ENCODE measurements at regions not wholly inside any gene's neighbourhood (a gene's known extent, or its start where the extent isn't known, plus 50 kb on each side); places are given as distances from the start of the nearest gene placed in this dataset.

DNA sequence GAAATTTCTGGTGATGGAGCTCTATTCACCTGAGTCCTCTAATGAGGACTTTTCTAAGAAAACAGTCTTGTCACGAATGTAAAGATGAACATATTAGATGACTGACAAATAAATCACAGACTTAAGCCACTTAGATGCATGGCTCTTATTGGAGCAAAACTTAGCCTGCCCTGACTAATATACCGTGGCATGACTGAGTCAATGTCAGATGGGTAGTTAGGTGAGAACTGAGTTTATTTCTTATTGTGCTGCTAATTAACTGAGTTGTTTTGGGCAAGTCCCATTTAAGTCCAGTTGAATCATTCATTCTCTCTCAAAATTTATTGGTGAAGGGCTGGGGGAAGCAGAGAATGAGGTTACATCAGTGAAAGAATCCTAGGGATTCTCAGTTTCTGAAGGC is 459.8 kb downstream of the MCTP2 start:
- H3K4me2 ChIP-seq: no peak overlapping the region
- no peaks in the 10 kb centered on the region for H3K9me3 Mint-ChIP-seq
- no peaks in the 10 kb centered on the region for H3K9me2 ChIP-seq (ENCODE audit: insufficient read depth)
- H3F3A ChIP-seq (replicated peaks; ENCODE audit: low read depth): no peaks in the 10 kb centered on the region
- 0 out of 3 replicates have a peak, but pooled peaks cover 5% of the 10 kb centered on the region for H3K4me1 Mint-ChIP-seq
- peaks cover 1% of the 10 kb centered on the region for H3K27me3 Mint-ChIP-seq (ENCODE audit: insufficient read depth, low read depth, poor library complexity)
- ATAC-seq (no peak), DNase-seq (ENCODE audit: low spot score) (no peak)
- peaks cover 4% of the 10 kb centered on the region for H3K4me1 ChIP-seq (ENCODE audit: insufficient read depth)
- no peak overlapping the region for H3K27ac Mint-ChIP-seq
- no peak overlapping the region for H3K4me3 Mint-ChIP-seq
- no peaks in the 10 kb centered on the region for H3K36me3 ChIP-seq (ENCODE audit: insufficient read depth)
- no peaks in the 10 kb centered on the region for H4K20me1 ChIP-seq (replicated peaks; ENCODE audit: insufficient read depth)
- no peaks in the 10 kb centered on the region for H3K36me3 Mint-ChIP-seq (ENCODE audit: low read depth)
- no peak overlapping the region for H2AFZ ChIP-seq
- TF ChIP-seq EZH2 (IDR thresholded peaks at IDR 0.05; ENCODE audit: low read depth, unreplicated experiment) (no peak), ZNF331 (CRISPR knock-in tag; IDR thresholded peaks at IDR 0.05; ENCODE audit: low read depth) (no peak), STAT1 (IDR thresholded peaks at IDR 0.05; ENCODE audit: unreplicated experiment) (no peak), JUNB (IDR thresholded peaks at IDR 0.05; ENCODE audit: unreplicated experiment) (no peak), CREB1 (CRISPR knock-in tag; IDR thresholded peaks at IDR 0.05; ENCODE audit: low read depth) (no peak), ZNF114 (CRISPR knock-in tag; IDR thresholded peaks at IDR 0.05) (no peak), NANOG (IDR thresholded peaks at IDR 0.05; ENCODE audit: borderline replicate concordance) (no peak), EZH2phosphoT487 (IDR thresholded peaks at IDR 0.05; ENCODE audit: unreplicated experiment) (no peak), POLR2AphosphoS5 (IDR thresholded peaks at IDR 0.05; ENCODE audit: low read depth) (no peak)
- TF ChIP-seq, protein P1, sequence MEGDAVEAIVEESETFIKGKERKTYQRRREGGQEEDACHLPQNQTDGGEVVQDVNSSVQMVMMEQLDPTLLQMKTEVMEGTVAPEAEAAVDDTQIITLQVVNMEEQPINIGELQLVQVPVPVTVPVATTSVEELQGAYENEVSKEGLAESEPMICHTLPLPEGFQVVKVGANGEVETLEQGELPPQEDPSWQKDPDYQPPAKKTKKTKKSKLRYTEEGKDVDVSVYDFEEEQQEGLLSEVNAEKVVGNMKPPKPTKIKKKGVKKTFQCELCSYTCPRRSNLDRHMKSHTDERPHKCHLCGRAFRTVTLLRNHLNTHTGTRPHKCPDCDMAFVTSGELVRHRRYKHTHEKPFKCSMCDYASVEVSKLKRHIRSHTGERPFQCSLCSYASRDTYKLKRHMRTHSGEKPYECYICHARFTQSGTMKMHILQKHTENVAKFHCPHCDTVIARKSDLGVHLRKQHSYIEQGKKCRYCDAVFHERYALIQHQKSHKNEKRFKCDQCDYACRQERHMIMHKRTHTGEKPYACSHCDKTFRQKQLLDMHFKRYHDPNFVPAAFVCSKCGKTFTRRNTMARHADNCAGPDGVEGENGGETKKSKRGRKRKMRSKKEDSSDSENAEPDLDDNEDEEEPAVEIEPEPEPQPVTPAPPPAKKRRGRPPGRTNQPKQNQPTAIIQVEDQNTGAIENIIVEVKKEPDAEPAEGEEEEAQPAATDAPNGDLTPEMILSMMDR (conservative IDR thresholded peaks at IDR 0.05; ENCODE audit: low read depth in 2 of 2): no peak
- TF ChIP-seq, protein P2, sequence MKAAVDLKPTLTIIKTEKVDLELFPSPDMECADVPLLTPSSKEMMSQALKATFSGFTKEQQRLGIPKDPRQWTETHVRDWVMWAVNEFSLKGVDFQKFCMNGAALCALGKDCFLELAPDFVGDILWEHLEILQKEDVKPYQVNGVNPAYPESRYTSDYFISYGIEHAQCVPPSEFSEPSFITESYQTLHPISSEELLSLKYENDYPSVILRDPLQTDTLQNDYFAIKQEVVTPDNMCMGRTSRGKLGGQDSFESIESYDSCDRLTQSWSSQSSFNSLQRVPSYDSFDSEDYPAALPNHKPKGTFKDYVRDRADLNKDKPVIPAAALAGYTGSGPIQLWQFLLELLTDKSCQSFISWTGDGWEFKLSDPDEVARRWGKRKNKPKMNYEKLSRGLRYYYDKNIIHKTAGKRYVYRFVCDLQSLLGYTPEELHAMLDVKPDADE (IDR thresholded peaks at IDR 0.05): no peak
- TF ChIP-seq, protein P3, sequence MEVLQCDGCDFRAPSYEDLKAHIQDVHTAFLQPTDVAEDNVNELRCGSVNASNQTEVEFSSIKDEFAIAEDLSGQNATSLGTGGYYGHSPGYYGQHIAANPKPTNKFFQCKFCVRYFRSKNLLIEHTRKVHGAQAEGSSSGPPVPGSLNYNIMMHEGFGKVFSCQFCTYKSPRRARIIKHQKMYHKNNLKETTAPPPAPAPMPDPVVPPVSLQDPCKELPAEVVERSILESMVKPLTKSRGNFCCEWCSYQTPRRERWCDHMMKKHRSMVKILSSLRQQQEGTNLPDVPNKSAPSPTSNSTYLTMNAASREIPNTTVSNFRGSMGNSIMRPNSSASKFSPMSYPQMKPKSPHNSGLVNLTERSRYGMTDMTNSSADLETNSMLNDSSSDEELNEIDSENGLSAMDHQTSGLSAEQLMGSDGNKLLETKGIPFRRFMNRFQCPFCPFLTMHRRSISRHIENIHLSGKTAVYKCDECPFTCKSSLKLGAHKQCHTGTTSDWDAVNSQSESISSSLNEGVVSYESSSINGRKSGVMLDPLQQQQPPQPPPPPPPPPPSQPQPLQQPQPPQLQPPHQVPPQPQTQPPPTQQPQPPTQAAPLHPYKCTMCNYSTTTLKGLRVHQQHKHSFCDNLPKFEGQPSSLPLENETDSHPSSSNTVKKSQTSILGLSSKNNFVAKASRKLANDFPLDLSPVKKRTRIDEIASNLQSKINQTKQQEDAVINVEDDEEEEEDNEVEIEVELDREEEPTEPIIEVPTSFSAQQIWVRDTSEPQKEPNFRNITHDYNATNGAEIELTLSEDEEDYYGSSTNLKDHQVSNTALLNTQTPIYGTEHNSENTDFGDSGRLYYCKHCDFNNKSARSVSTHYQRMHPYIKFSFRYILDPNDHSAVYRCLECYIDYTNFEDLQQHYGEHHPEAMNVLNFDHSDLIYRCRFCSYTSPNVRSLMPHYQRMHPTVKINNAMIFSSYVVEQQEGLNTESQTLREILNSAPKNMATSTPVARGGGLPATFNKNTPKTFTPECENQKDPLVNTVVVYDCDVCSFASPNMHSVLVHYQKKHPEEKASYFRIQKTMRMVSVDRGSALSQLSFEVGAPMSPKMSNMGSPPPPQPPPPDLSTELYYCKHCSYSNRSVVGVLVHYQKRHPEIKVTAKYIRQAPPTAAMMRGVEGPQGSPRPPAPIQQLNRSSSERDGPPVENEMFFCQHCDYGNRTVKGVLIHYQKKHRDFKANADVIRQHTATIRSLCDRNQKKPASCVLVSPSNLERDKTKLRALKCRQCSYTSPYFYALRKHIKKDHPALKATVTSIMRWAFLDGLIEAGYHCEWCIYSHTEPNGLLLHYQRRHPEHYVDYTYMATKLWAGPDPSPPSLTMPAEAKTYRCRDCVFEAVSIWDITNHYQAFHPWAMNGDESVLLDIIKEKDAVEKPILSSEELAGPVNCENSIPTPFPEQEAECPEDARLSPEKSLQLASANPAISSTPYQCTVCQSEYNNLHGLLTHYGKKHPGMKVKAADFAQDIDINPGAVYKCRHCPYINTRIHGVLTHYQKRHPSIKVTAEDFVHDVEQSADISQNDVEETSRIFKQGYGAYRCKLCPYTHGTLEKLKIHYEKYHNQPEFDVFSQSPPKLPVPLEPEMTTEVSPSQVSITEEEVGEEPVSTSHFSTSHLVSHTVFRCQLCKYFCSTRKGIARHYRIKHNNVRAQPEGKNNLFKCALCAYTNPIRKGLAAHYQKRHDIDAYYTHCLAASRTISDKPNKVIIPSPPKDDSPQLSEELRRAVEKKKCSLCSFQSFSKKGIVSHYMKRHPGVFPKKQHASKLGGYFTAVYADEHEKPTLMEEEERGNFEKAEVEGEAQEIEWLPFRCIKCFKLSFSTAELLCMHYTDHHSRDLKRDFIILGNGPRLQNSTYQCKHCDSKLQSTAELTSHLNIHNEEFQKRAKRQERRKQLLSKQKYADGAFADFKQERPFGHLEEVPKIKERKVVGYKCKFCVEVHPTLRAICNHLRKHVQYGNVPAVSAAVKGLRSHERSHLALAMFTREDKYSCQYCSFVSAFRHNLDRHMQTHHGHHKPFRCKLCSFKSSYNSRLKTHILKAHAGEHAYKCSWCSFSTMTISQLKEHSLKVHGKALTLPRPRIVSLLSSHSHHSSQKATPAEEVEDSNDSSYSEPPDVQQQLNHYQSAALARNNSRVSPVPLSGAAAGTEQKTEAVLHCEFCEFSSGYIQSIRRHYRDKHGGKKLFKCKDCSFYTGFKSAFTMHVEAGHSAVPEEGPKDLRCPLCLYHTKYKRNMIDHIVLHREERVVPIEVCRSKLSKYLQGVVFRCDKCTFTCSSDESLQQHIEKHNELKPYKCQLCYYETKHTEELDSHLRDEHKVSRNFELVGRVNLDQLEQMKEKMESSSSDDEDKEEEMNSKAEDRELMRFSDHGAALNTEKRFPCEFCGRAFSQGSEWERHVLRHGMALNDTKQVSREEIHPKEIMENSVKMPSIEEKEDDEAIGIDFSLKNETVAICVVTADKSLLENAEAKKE (CRISPR knock-in tag; IDR thresholded peaks at IDR 0.05): no peak
- TF ChIP-seq, protein P4, sequence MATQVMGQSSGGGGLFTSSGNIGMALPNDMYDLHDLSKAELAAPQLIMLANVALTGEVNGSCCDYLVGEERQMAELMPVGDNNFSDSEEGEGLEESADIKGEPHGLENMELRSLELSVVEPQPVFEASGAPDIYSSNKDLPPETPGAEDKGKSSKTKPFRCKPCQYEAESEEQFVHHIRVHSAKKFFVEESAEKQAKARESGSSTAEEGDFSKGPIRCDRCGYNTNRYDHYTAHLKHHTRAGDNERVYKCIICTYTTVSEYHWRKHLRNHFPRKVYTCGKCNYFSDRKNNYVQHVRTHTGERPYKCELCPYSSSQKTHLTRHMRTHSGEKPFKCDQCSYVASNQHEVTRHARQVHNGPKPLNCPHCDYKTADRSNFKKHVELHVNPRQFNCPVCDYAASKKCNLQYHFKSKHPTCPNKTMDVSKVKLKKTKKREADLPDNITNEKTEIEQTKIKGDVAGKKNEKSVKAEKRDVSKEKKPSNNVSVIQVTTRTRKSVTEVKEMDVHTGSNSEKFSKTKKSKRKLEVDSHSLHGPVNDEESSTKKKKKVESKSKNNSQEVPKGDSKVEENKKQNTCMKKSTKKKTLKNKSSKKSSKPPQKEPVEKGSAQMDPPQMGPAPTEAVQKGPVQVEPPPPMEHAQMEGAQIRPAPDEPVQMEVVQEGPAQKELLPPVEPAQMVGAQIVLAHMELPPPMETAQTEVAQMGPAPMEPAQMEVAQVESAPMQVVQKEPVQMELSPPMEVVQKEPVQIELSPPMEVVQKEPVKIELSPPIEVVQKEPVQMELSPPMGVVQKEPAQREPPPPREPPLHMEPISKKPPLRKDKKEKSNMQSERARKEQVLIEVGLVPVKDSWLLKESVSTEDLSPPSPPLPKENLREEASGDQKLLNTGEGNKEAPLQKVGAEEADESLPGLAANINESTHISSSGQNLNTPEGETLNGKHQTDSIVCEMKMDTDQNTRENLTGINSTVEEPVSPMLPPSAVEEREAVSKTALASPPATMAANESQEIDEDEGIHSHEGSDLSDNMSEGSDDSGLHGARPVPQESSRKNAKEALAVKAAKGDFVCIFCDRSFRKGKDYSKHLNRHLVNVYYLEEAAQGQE (IDR thresholded peaks at IDR 0.05; ENCODE audit: unreplicated experiment): no peak
- H3K27me3 ChIP-seq (ENCODE audit: insufficient read depth): no peaks in the 10 kb centered on the region; the same call in 1 of the 2 replicates
- no peak overlapping the region for H3K4me3 ChIP-seq
- no peak overlapping the region for H3K27ac ChIP-seq (ENCODE audit: low read depth)
- H3K79me2 ChIP-seq (replicated peaks; ENCODE audit: insufficient read depth): no peaks in the 10 kb centered on the region
